ENCODE measurements at regions not wholly inside any gene's neighbourhood (a gene's known extent, or its start where the extent isn't known, plus 50 kb on each side); places are given as distances from the start of the nearest gene placed in this dataset.

GRCh38 chr13:50203256-50203941 lies 188.2 kb downstream of the KCNRG start:
- TF ChIP-seq CTCF (IDR thresholded peaks at IDR 0.05) = no peak
- WGBS, 2 donors = 81 to 91% methylated on average over 1 of the region's 1 CpG
- ATAC-seq = no peak

GRCh38 chr13:50205581-50205980 lies 190.3 kb downstream of the KCNRG start:
- ATAC-seq = no peak
- Histone ChIP-seq H3K9me3 (no peaks in the 10 kb centered on the region), H3K4me1 (peaks cover 2 to 30% (median 23%) of the 10 kb centered on the region in 9 donors), H3K27me3 (no peaks in the 10 kb centered on the region), H3K27ac (no peak overlapping the region), H3K36me3 (no peaks in the 10 kb centered on the region), H3K4me3 (no peak overlapping the region)
- intact Hi-C loops (cut with DNase I) = loop anchor here in 2 of 10 donors (5.0 to 10.0 kb wide), 2 partner anchors 123 to 211 kb away; partner anchors contain the start of gene TRIM13 (in 1 of the 2)
- no peak for TF ChIP-seq CTCF (IDR thresholded peaks at IDR 0.05)
- no peak for DNase-seq
- WGBS, 2 donors = 90 to 92% methylated on average over 2 of the region's 2 CpGs

More at GRCh38 chr13:50203256-50203941, 188.2 kb downstream of the KCNRG start:
- Histone ChIP-seq H3K27ac (no peak overlapping the region), H3K9me3 (no peaks in the 10 kb centered on the region), H3K36me3 (no peaks in the 10 kb centered on the region), H3K4me1 (peaks cover 2 to 27% (median 16%) of the 10 kb centered on the region in 9 donors), H3K4me3 (no peak overlapping the region), H3K27me3 (no peaks in the 10 kb centered on the region)
- DNase-seq = no peak
- intact Hi-C loops (cut with DNase I) = loop anchor here in 2 of 10 donors (5.0 to 10.0 kb wide), 2 partner anchors 76 to 209 kb away; partner anchors contain the start of gene TRIM13 (in 1 of the 2)

GRCh38 chr13:50208826-50209335 lies 193.6 kb downstream of the KCNRG start:
- TF ChIP-seq CTCF (IDR thresholded peaks at IDR 0.05) = no peak
- ATAC-seq (peak; percentile 90 to 94 (median 92)), DNase-seq (peak; percentile 41 to 54)
- Histone ChIP-seq H3K27ac (peak overlapping the region in 7 of 10 donors; percentile 36 to 80 (median 60)), H3K9me3 (peaks cover 0 to 17% (median 10%) of the 10 kb centered on the region in 11 donors), H3K27me3 (no peaks in the 10 kb centered on the region), H3K36me3 (no peaks in the 10 kb centered on the region), H3K4me1 (peaks cover 0 to 19% (median 14%) of the 10 kb centered on the region in 9 donors), H3K4me3 (peak overlapping the region in 7 of 10 donors; percentile 2 to 38 (median 36))
- intact Hi-C loops (cut with DNase I) = loop anchor here in 2 of 10 donors (5.0 to 10.0 kb wide), 2 partner anchors 127 to 214 kb away; partner anchors contain the start of gene TRIM13 (in 1 of the 2)
- WGBS, 2 donors = 20 to 24% methylated on average over 9 of the region's 9 CpGs

GRCh38 chr13:50209631-50210030 lies 194.4 kb downstream of the KCNRG start:
- no peak for TF ChIP-seq CTCF (IDR thresholded peaks at IDR 0.05)
- no peak for DNase-seq
- Histone ChIP-seq H3K36me3 (no peaks in the 10 kb centered on the region), H3K9me3 (peaks cover 0 to 17% (median 11%) of the 10 kb centered on the region in 11 donors), H3K27ac (peak overlapping the region in 2 of 10 donors; percentile 61 to 80), H3K4me1 (peaks cover 0 to 19% (median 14%) of the 10 kb centered on the region in 9 donors), H3K4me3 (no peak overlapping the region), H3K27me3 (no peaks in the 10 kb centered on the region)
- ATAC-seq = no peak
- intact Hi-C loops (cut with DNase I) = loop anchor here in 2 of 10 donors (5.0 to 10.0 kb wide), 2 partner anchors 127 to 215 kb away; partner anchors contain the start of gene TRIM13 (in 1 of the 2)
- 62 to 63% methylated on average over 1 of the region's 1 CpG for WGBS, 2 donors
